Fibroblast of gingiva (primary cell): ENCODE measurements at regions not wholly inside any gene's neighbourhood (a gene's known extent, or its start where the extent isn't known, plus 50 kb on each side); places are given as distances from the start of the nearest gene placed in this dataset.

Source experiments
- DNase-seq: peaks from one replicate; pipeline ENCODE4 v3.0.0-alpha.2; 2011; ENCODE audit warnings: low read depth

DNA sequence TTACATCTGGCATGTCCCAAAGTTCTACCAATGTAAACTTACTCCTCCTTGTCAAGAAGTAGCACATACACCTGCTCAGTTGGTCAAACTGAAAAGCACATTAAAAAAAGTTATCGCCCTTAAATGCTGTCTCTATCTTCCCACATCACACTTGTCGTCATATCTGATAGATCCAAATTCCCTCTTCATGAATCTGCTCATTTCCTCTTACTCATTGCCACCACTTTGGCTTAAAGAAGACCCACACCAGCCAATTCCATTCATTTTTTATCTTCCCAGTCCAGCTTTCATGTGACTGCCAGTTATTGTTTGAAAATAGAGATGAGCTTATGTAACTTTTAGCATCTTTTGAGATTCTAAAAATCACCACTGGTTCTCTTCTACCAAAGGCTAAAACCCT lies 305.9 kb upstream of the MTNR1B start:
- no peak for DNase-seq

DNA sequence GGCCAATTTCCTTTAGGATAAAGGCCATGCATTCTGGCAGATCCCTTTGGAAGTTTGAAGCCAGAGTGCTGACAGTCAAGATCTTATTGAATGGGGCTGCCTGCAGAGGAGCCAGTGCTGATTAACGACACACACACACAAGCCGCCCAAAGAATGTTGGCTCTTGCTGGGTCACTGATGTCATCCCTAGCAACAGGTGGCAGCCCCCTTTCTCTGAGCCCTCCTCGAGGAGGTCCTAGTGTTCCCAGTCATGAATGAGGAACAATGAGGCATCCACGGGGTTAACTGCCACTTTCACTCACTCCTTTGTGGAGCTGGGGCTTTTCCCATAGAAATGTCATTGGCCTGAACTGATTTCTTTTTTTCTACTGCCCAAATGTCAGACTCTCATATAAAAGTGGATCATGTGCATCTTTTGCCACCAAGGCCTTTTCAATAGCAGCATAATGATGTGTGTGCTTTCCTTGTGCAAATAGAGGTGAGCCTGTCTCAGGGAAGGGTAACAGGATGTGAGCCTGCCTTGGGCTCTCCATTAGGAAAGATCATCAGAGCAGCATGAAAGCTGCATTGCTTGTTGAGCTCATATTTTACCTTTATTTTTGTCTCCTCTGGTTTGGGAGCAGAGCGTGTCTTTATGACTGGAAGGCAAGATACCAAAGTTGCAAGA lies 301.8 kb upstream of the MTNR1B start:
- DNase-seq: no peak

DNA sequence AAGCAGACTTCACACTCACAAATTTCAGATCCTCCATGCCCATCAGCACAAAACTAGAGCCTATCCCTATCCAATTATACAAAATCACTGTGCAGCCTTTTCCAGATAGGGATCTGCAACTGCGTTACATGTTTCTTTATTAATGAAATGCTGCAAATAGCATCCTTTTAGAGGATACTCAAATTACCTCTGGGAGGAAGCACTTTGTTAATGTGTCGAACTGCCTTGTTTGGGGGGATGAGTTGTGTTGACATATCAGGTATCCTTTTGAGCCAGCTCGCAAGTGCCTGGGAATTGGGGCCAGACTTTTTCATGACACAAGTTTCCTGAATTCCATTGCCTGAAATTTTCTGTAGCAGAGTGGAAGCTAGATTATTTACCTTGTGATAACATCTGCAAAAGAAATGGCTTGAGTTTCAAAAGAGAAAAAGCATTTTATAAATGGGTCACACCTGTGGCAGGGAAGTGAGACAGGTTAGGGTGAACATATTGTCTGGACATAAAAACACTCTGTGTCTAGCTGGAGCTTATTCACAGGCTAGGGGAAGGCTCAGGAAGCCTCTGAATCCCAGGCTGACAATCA lies 299.1 kb upstream of the MTNR1B start:
- no peak for DNase-seq

DNA sequence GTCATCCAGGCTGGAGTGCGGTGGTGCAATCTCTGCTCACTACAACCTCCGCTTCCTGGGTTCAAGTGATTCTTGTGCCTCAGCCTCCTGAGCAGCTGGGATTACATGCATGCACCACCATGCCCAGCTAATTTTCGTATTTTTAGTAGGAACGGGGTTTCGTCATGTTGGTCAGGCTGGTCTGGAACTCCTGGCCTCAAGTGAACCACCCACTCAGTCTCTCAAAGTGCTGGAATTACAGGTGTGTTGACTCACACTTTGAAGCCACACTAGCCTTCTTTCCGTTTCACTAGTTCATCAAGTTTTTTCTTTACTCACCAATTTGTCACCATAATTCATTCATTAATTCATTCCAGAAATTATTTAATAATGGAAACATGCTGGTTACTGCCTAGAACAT lies 298.4 kb upstream of the MTNR1B start:
- DNase-seq: no peak

DNA sequence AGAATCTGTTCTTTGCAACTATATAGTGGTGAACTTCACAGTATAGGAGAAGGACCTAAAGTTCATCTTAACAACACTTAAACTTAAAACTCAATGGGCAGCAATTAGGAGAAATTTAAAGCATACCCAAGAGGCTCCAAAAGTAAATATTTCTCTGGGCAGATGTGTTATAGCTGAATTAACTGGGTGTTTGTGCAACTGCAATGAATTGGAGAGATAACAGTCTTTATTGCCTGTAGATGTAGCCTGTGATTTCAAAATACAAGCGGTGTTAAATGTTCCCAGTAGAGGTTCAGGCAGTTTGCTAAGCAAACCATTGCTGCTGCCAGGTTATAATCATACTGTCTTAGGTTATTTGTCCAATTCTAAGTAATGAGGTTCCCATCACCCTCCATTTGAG lies 294.1 kb upstream of the MTNR1B start:
- no peak for DNase-seq

DNA sequence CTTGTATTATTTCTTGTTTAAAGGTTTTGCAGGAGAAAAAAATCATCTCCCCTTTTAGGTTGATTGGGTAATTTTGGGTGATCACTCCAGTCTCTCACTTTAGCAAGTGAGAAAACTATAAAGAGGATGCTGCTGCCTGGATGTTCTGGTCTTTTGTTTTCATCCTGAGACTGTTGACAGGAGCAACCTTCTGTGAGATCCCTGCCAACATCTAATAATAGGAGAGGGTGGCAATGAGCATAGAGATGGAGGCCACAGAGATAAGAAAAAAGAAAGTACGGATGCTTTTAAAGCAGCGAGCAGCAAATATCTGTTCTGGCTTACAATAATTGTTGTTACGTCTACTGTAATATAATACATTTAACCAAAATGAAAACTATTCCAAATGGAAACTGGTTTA lies 293.6 kb upstream of the MTNR1B start:
- DNase-seq: no peak

DNA sequence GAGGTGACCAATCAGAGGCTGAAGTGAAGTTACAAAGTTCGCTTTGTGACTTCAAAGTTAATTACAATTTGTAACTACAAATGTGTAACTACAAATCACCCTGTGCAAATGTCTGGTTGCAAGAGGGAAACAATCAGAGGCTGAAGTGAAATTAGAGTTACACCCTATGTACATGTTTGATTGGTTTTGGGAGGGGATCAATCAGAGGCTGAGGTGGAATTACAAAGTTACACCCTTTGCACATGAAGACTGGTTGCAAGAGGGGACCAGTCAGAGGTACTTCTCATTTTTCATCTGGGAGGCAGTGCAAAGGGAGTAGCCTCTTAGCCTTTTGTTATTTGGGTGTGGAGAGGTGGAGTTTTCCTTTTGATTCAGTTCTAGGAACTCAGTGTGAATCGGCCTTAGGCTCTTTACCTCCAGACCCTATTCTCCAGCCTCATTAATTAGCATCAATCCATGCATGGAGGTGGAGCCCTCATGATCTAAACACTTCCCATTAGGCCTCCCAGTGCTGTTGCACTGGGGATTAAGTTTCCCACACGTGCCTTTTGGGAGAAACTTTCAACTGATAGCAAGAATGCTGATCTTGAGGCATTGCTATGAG lies 291.3 kb upstream of the MTNR1B start:
- DNase-seq: no peak

DNA sequence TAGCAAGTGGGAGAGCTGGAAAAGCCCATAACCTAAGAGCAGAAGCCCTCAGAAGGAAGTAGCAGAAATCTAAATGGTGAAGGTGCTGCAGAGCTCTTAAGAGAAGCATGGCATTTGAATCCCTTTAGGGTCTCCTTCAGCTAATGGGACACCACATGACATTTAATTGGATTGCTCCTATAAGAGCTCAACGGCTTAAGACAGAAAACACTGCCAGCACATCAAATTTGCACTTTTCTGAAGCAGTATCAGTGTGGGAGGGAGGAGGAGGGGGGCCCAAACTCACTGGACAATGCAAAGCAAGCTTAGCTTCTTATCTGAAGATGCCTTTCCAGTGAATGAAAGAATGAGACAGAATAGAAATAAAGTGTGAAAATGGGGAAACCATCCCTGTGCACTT lies 287.9 kb upstream of the MTNR1B start:
- DNase-seq: no peak

DNA sequence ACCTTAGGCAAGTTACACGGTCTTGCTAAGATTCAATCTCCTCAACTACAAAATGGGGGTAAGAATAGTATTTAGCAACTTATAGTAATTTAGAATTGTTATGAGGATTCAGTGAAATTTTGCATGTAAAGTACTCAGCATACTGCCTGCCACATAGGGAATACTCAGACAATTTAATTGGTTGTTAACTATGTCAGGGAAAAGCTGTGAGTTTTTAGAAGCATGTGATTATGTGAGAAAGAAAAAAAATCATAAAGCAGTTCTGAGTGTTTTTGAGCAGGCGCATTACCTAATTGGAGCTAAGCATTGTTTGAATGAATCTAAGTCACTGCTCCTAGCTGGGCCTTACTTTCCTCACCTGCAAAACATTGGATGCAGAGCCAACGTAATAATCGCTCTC lies 287.3 kb upstream of the MTNR1B start:
- no peak for DNase-seq

DNA sequence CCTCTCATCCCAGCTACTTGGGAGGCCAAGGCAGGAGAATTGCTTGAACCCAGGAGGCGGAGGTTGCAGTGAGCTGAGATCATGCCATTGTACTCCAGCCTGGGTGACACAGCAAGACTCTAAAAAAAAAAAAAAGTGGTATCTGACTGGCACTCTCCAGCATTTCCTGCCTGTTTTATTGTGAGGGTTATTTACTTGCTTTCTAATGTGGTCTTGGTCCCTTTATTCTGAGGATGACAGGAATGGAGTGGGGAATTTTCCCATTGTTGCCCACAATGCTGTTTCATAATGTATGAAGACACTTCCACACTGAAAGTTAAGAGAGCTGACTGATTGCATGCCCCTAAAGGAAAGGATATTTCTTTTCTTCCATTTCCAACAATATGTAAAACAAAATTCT lies 286.5 kb upstream of the MTNR1B start:
- no peak for DNase-seq

DNA sequence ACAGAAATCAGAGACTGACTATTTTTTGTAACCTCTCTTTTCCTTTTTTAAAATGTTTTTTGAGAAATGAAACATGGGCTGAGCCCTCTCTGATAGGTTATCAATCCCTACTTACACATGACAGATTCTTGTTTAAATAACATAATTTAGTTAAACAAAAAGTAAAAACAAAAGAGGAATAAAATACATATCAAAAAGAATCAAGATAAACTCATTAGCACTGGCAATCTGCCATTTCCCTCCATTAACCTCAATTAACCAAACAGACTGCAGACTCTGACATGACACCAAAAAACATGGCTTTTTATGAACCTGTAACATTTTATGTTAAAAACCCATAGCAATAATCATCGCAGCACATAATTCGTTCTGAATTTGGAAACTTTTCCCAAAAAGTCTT lies 284.4 kb upstream of the MTNR1B start:
- no peak for DNase-seq

DNA sequence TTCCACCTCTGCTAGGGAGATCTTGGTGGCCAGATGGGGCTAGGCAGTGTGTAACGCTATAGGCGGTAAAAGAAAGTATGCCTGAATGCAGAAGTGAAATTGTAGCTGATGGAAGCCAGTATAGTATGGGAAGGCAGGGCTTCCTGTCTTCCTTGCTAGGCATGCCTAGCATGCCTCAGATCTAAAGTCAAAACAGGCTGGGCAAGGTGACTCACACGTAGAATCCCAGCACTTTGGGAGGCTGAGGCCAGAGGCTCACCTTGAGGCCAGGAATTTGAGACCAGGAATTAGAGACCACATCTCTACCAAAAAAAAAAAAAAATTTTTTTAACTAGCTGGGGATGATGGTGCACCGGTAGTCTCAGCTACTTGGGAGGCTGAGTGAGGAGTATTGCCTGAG lies 281.7 kb upstream of the MTNR1B start:
- DNase-seq: no peak

DNA sequence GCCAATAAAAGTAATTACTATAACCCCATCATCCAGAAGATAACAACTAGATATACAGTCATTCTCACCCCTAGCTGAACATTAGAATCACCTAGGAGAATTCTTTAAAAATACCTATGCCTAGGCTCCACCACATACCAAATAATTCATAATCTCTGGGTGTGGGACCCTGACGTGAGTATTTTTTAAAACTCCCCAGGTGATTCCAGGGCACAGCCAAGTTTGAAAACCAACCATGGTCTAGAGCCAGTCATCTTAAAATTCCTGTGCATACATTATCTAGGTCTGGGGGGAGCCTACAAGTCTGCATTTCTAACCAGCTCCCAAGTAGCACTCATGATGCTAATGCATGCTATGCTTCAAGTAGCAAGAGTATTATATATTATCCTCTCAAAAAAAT lies 281.0 kb upstream of the MTNR1B start:
- DNase-seq: no peak

DNA sequence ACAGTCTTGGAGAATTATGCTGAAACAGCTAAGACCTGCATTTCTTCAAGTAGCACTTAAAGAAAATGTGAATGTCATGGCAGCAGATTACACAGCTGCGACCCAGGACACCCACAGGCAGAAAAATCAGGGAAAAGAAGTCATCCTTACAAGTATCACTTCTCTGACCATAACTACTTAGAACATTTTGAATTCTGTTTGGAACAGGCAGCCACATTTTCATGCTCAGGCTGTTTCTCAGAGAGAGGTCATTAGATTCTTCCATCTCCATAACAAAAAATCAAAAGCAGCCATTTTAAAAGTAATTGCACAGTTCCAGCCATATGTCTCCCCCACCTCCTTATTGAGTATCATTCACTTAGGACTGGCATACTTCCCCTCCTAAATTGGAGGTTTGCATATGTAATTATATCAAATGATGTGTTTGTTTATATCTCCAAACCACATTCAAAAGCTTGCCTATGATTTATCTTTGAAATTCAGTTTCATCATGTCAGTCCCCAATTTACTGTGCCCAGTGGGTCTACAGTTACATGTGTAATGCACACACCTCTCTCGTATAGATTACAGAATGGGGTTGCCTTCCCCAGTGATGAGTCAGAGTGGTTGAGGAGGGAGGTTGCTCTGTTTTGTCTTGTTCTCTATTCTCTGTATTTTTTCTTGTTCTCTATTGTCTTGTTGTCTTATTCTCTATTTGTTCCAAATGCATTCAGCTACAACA lies 276.5 kb upstream of the MTNR1B start:
- DNase-seq: no peak

DNA sequence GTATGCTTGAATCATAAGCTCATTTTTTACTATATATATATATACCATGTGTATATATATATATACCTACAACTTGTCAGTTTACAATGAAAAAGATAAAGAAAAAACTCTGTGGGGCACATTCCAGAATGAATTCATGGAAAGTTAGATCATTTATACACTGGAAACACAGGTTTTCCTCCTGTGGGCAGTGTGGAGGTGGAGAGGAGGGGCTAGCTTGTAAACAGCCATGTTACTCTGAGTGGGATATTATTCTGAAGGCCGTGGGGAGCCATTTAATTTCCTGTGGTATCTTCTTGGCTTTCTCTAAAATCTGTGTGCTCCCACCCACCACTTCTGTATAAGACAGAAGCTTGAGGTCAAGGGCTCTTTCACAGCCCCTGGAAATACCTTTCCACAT lies 273.4 kb upstream of the MTNR1B start:
- DNase-seq: no peak

DNA sequence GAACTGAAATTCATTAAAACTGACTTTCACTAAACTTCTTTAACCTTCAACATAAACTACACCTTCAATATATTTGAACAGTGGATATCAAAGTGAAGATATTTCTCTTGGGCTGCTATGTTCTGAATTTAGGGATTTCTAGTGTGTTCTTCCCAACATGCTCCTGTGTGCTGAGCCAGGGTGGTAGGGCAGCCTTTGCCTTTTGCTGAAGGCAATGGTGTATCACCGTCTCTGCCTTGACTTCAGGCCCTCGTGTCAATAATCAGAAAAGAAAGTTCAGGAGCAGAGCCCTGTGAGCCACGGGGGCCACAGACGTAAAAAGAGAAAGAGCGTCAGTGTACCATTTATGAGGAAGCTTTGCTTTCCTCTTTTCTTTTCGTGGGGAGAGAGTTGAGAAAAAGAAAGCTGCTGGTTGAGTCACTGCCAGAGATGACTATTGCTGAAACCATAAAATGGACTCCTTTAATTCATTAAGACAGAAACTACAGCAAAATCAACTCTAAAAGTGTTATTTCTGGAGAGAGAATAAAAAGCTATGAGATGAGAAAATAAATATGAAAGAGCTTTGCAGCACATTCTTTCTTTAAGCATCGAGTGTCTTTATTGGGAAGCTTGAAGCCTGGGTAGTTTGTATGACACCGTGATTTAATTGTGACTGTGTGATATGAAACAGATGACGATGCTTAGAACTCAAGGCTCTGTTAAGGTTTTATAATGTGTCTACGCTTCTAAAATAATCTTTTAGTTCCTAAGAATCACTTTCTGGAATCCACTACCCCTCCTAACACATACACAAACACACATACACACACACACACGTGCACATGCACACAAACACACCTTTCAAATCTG lies 271.8 kb upstream of the MTNR1B start:
- DNase-seq: no peak

DNA sequence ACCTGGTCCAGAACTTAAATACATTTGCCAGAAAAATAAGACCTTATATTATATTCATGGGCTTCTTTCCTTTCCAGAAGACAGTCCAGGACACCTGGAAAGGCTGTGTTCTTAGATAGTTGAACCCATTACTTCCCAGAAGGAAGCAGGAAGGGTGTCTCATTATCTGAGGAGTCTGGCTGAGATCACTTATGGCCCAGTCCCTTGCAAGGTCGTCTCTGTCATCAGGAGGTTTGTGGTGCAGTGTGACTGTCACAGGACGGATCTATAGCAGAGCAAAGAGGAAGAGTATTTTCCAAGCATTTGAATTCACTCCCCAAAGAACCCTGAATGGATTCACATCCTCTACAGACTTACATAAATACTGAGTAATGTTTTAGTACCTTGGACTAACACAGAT lies 270.7 kb upstream of the MTNR1B start:
- no peak for DNase-seq

DNA sequence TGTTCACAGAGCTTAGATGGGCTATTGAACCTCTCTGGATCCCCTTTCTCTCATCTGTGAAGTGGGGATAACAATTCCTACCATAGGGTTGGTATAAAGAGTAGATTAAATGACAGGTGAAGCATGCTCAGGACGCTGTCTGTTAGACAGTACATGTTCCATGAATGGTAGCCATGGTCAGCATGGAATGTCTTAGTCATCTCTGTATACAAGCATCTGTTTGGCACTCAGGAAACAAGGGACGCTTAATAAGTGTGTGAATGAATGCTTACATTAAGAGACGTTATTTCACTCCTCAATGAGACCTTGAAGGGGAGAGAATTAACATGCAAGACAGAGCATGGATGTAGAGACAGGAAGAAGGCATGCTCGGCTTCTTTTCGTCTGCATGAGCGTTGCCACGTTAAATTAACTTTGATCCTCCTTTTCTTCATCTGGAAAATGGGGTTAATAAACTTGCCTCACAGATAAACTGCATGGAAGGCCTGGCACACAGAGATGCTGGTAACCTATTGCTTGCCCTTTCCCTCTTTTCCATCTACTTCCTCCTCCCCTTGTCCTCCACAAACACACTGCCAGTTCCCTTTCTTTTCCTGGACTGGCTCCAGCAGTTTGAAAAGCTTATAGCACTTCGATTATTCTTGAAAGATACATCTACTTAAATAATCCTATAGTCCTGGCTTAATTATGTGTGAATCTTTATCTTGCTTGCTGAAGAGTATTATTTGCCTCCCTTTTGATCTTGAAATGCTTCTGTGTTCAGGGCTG lies 267.2 kb upstream of the MTNR1B start:
- no peak for DNase-seq

DNA sequence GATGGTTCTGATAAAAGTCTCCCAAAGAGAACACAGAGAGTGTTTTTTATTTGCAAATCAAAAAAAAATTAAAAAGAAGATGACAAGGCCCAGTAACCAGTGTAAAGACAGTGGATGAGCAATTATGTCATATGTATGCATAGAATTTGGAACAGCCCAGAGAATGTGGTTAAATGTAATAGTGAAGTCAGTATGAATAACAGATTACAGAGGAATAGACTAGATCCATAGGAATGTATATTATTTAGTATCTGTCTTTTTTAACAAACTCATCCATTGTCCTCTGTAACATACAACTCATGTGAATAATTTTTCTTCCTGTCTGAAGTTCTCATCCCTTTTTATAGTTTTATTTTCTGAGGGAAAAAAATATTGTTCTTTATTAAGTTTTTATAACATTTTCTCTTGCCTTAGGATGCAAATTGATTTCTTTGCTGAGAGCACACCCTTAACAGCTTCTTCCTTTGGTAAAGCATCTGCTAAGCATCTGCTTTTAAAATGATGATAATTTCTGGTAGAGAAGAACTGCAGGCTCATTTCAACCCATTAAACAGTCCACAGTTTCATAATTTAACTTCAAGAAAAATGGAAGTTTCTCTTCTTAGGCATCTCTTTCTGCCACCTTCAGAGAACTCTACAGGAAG lies 266.5 kb upstream of the MTNR1B start:
- DNase-seq: no peak

DNA sequence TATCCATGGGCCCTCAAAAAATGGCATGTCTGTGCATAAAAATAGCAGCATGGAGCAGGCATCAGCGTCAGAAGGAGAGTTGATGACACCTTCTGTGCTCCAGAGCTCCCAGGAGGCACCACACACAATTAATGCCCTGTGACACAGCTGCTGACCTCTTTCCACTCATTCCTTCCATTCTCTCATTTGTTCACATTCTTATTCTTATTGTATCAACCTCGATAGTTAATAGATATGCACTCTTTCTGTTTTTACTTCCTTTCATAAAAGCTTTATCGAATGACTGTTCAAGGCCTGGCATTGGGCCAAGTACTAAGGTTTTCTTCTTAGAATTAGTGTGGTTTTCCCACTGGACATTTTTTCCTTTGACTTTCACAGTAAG lies 266.0 kb upstream of the MTNR1B start:
- no peak for DNase-seq

DNA sequence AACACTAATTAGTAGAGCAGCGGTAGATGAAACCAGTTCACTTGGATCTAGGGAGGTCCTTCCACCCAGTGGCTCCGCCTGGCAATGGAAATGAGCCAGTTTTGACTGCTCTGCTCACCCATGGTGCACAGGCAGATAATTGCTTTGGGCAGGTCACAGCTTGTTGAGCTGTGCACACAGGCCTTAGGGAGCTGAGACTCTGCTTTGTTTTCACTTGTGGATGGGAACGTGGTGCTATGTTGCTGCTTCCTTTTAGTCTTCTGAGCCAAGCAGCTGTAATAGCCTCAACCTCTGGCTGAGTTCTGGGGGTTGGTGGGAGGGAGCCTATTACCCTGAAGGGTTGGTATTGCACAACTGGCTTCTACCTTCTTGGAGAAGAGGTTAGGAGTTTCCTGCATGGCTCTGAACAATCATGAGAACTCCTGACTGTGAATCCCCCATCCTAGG lies 262.3 kb upstream of the MTNR1B start:
- no peak for DNase-seq
